ENCODE measurements at regions not wholly inside any gene's neighbourhood (a gene's known extent, or its start where the extent isn't known, plus 50 kb on each side); places are given as distances from the start of the nearest gene placed in this dataset.

DNA sequence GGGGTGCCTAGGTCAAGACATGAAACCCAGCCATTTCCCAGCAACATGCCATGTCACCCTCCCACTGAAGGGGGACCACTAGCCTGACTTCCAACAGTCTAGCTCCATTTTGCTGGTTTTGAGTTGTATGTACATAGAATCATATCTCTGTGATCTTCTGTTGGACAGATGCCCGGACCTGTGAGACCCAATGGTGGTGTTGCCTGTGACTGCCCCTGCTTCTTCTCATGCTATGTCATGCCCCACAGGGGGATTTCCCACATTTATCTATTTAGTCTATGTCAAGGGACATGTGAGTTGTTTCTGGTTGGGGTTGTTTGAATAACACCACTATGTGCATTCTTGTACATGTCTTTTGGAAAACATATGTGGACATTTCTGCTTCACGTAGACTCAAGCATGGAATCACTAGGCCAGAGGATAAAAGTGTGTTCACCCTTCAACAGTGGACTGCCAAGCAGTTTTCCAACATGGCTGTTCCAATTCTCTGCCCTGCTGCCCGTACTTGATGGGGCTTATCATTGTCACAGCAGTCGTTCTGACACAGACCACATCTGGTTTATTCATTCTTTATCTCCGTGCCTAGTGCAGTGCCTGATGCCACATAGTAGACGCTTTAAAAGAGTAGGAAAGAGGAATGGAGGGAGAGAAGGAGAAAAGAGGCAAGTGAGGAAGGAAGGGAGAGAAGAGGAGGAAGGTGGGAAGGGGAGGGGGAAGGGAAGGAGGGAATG is 114.4 kb downstream of the TPRA1 start:
- Histone ChIP-seq H3K27ac (ENCODE audit: low read depth in 2 of 2, low read length in 2 of 2) (no peak overlapping the region), H3K4me3 (ENCODE audit: low read length in 2 of 2) (no peak overlapping the region), H3K4me1 (ENCODE audit: control insufficient read depth in 2 of 2, insufficient read depth in 2 of 2, low read length in 2 of 2) (no peaks in the 10 kb centered on the region), H3K27me3 (ENCODE audit: control insufficient read depth in 2 of 2, insufficient read depth in 2 of 2, low read length in 2 of 2) (no peaks in the 10 kb centered on the region), H3K9me3 (ENCODE audit: control insufficient read depth in 2 of 2, low read length in 2 of 2) (no peaks in the 10 kb centered on the region), H3K36me3 (ENCODE audit: control insufficient read depth in 2 of 2, insufficient read depth in 2 of 2, low read length in 2 of 2) (no peaks in the 10 kb centered on the region), H3K9ac (ENCODE audit: low read depth in 1 of 2, low read length in 2 of 2) (no peak overlapping the region)

DNA sequence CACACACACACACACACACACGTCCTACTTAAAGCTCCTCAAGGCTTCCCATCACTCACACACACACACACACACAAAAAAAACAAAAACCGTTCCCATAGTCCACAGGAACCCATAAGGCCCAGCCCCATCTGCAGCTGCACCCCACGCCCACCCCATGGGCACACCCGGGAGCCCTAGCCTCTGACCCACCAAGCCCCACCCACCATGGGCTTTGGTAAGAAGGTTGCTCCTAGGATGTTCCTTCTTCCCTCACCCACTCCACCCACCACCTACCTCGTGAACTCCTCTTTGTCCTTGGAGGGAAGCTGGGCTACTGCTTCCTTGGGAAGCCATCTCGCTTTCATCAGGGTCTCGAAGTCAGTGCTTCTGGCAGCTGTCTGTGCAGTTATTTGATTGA is 115.1 kb downstream of the TPRA1 start:
- H3K27ac ChIP-seq (ENCODE audit: low read depth in 2 of 2, low read length in 2 of 2), result no peak overlapping the region
- no peaks in the 10 kb centered on the region for H3K4me1 ChIP-seq (ENCODE audit: control insufficient read depth in 2 of 2, insufficient read depth in 2 of 2, low read length in 2 of 2)
- H3K36me3 ChIP-seq (ENCODE audit: control insufficient read depth in 2 of 2, insufficient read depth in 2 of 2, low read length in 2 of 2), result no peaks in the 10 kb centered on the region
- no peak overlapping the region for H3K4me3 ChIP-seq (ENCODE audit: low read length in 2 of 2)
- H3K9ac ChIP-seq (ENCODE audit: low read depth in 1 of 2, low read length in 2 of 2), result no peak overlapping the region
- H3K9me3 ChIP-seq (ENCODE audit: control insufficient read depth in 2 of 2, low read length in 2 of 2), result no peaks in the 10 kb centered on the region
- no peaks in the 10 kb centered on the region for H3K27me3 ChIP-seq (ENCODE audit: control insufficient read depth in 2 of 2, insufficient read depth in 2 of 2, low read length in 2 of 2)

GRCh38 chr3:127473244-127474024 is 117.1 kb downstream of the TPRA1 start:
- Histone ChIP-seq H3K9ac (ENCODE audit: low read depth in 1 of 2, low read length in 2 of 2) (no peak overlapping the region), H3K9me3 (ENCODE audit: control insufficient read depth in 2 of 2, low read length in 2 of 2) (no peaks in the 10 kb centered on the region), H3K27ac (ENCODE audit: low read depth in 2 of 2, low read length in 2 of 2) (no peak overlapping the region), H3K36me3 (ENCODE audit: control insufficient read depth in 2 of 2, insufficient read depth in 2 of 2, low read length in 2 of 2) (no peaks in the 10 kb centered on the region), H3K27me3 (ENCODE audit: control insufficient read depth in 2 of 2, insufficient read depth in 2 of 2, low read length in 2 of 2) (no peaks in the 10 kb centered on the region), H3K4me3 (ENCODE audit: low read length in 2 of 2) (no peak overlapping the region), H3K4me1 (ENCODE audit: control insufficient read depth in 2 of 2, insufficient read depth in 2 of 2, low read length in 2 of 2) (no peaks in the 10 kb centered on the region)

- Histone ChIP-seq H3K36me3 (ENCODE audit: control insufficient read depth in 2 of 2, insufficient read depth in 2 of 2, low read length in 2 of 2) (no peaks in the 10 kb centered on the region), H3K27ac (ENCODE audit: low read depth in 2 of 2, low read length in 2 of 2) (no peak overlapping the region)
Observed at GRCh38 chr3:127472506-127472905, 118.0 kb downstream of the TPRA1 start.

GRCh38 chr3:127471142-127471541 is 119.4 kb downstream of the TPRA1 start:
- Histone ChIP-seq H3K9me3 (ENCODE audit: control insufficient read depth in 2 of 2, low read length in 2 of 2) (peaks cover 0 to 2% of the 10 kb centered on the region in 2 donors), H3K4me1 (ENCODE audit: control insufficient read depth in 2 of 2, insufficient read depth in 2 of 2, low read length in 2 of 2) (no peaks in the 10 kb centered on the region), H3K4me3 (ENCODE audit: low read length in 2 of 2) (no peak overlapping the region), H3K9ac (ENCODE audit: low read depth in 1 of 2, low read length in 2 of 2) (no peak overlapping the region), H3K36me3 (ENCODE audit: control insufficient read depth in 2 of 2, insufficient read depth in 2 of 2, low read length in 2 of 2) (no peaks in the 10 kb centered on the region), H3K27me3 (ENCODE audit: control insufficient read depth in 2 of 2, insufficient read depth in 2 of 2, low read length in 2 of 2) (no peaks in the 10 kb centered on the region), H3K27ac (ENCODE audit: low read depth in 2 of 2, low read length in 2 of 2) (no peak overlapping the region)

More at GRCh38 chr3:127472506-127472905, 118.0 kb downstream of the TPRA1 start:
- Histone ChIP-seq H3K27me3 (ENCODE audit: control insufficient read depth in 2 of 2, insufficient read depth in 2 of 2, low read length in 2 of 2) (no peaks in the 10 kb centered on the region), H3K4me1 (ENCODE audit: control insufficient read depth in 2 of 2, insufficient read depth in 2 of 2, low read length in 2 of 2) (no peaks in the 10 kb centered on the region), H3K9me3 (ENCODE audit: control insufficient read depth in 2 of 2, low read length in 2 of 2) (peaks cover 0 to 2% of the 10 kb centered on the region in 2 donors), H3K4me3 (ENCODE audit: low read length in 2 of 2) (no peak overlapping the region), H3K9ac (ENCODE audit: low read depth in 1 of 2, low read length in 2 of 2) (no peak overlapping the region)

- H3K27me3 ChIP-seq (ENCODE audit: control insufficient read depth in 2 of 2, insufficient read depth in 2 of 2, low read length in 2 of 2), result no peaks in the 10 kb centered on the region
- H3K4me1 ChIP-seq (ENCODE audit: control insufficient read depth in 2 of 2, insufficient read depth in 2 of 2, low read length in 2 of 2), result peaks cover 0 to 2% of the 10 kb centered on the region in 2 donors
- no peaks in the 10 kb centered on the region for H3K36me3 ChIP-seq (ENCODE audit: control insufficient read depth in 2 of 2, insufficient read depth in 2 of 2, low read length in 2 of 2)
- H3K27ac ChIP-seq (ENCODE audit: low read depth in 2 of 2, low read length in 2 of 2), result no peak overlapping the region
- no peak overlapping the region for H3K9ac ChIP-seq (ENCODE audit: low read depth in 1 of 2, low read length in 2 of 2)
- peaks cover 0 to 2% of the 10 kb centered on the region in 2 donors for H3K9me3 ChIP-seq (ENCODE audit: control insufficient read depth in 2 of 2, low read length in 2 of 2)
- no peak overlapping the region for H3K4me3 ChIP-seq (ENCODE audit: low read length in 2 of 2)
Observed at GRCh38 chr3:127469760-127470159, 120.8 kb downstream of the TPRA1 start.

DNA sequence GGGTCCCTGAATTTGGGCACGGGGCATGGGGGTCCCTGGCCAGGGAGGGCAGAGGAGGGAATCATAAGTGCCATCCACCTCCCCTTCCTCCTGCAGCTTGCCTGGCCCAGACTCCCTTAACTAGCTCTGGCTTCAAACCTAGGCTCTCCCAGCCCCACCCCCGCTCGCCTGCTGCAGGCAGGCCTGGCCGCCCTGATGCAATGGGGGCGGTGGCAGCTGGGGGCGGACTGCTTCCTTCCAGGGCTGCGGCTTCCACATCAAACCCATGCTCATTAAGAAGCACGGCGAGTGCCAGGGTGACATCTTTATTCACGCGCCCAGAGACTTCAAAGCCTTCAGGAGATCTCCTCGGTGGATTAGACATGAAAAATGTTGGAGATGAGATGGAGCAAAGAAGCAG is 123.1 kb downstream of the TPRA1 start:
- Histone ChIP-seq H3K9ac (ENCODE audit: low read depth in 1 of 2, low read length in 2 of 2) (no peak overlapping the region), H3K4me3 (ENCODE audit: low read length in 2 of 2) (no peak overlapping the region), H3K9me3 (ENCODE audit: control insufficient read depth in 2 of 2, low read length in 2 of 2) (peaks cover 0 to 2% of the 10 kb centered on the region in 2 donors), H3K4me1 (ENCODE audit: control insufficient read depth in 2 of 2, insufficient read depth in 2 of 2, low read length in 2 of 2) (peaks cover 0 to 3% of the 10 kb centered on the region in 2 donors), H3K27ac (ENCODE audit: low read depth in 2 of 2, low read length in 2 of 2) (no peak overlapping the region), H3K36me3 (ENCODE audit: control insufficient read depth in 2 of 2, insufficient read depth in 2 of 2, low read length in 2 of 2) (no peaks in the 10 kb centered on the region), H3K27me3 (ENCODE audit: control insufficient read depth in 2 of 2, insufficient read depth in 2 of 2, low read length in 2 of 2) (no peaks in the 10 kb centered on the region)

GRCh38 chr3:127464642-127465041 is 125.9 kb downstream of the TPRA1 start:
- Histone ChIP-seq H3K9ac (ENCODE audit: low read depth in 1 of 2, low read length in 2 of 2) (no peak overlapping the region), H3K4me3 (ENCODE audit: low read length in 2 of 2) (no peak overlapping the region), H3K9me3 (ENCODE audit: control insufficient read depth in 2 of 2, low read length in 2 of 2) (peaks cover 0 to 2% of the 10 kb centered on the region in 2 donors), H3K27me3 (ENCODE audit: control insufficient read depth in 2 of 2, insufficient read depth in 2 of 2, low read length in 2 of 2) (no peaks in the 10 kb centered on the region), H3K4me1 (ENCODE audit: control insufficient read depth in 2 of 2, insufficient read depth in 2 of 2, low read length in 2 of 2) (peaks cover 0 to 3% of the 10 kb centered on the region in 2 donors), H3K27ac (ENCODE audit: low read depth in 2 of 2, low read length in 2 of 2) (no peak overlapping the region), H3K36me3 (ENCODE audit: control insufficient read depth in 2 of 2, insufficient read depth in 2 of 2, low read length in 2 of 2) (no peaks in the 10 kb centered on the region)

DNA sequence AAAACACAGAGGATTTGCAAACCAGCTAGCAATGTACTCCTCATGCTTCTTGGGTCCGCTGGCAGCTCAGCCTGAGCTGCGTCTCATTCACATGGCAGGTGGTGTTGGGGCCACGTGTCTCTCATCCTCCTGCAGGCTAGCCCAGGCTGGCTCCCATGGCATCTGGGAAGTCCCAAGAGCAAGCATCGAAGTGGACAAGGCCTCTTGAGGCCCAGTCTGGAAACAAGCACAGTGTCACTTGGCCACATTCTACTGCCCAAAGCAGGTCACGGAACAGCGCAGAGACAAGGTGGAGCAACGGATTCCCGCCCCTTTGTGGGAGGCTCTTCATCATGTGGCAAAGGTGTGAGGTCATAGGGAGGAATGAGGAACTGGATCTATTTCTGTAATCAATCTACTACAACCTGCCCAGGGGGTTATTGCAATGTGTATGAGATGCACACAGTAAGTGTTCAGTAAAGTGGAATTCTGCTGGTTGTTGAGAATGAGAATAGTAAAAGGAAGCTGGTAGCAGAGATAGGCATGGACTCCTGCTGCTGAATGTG is 128.3 kb downstream of the TPRA1 start:
- no peaks in the 10 kb centered on the region for H3K36me3 ChIP-seq (ENCODE audit: control insufficient read depth in 2 of 2, insufficient read depth in 2 of 2, low read length in 2 of 2)
- no peak overlapping the region for H3K27ac ChIP-seq (ENCODE audit: low read depth in 2 of 2, low read length in 2 of 2)
- H3K9ac ChIP-seq (ENCODE audit: low read depth in 1 of 2, low read length in 2 of 2), result no peak overlapping the region
- H3K9me3 ChIP-seq (ENCODE audit: control insufficient read depth in 2 of 2, low read length in 2 of 2), result no peaks in the 10 kb centered on the region
- H3K4me3 ChIP-seq (ENCODE audit: low read length in 2 of 2), result no peak overlapping the region
- H3K27me3 ChIP-seq (ENCODE audit: control insufficient read depth in 2 of 2, insufficient read depth in 2 of 2, low read length in 2 of 2), result peaks cover 5 to 15% of the 10 kb centered on the region in 2 donors
- H3K4me1 ChIP-seq (ENCODE audit: control insufficient read depth in 2 of 2, insufficient read depth in 2 of 2, low read length in 2 of 2), result peaks cover 1 to 3% of the 10 kb centered on the region in 2 donors

DNA sequence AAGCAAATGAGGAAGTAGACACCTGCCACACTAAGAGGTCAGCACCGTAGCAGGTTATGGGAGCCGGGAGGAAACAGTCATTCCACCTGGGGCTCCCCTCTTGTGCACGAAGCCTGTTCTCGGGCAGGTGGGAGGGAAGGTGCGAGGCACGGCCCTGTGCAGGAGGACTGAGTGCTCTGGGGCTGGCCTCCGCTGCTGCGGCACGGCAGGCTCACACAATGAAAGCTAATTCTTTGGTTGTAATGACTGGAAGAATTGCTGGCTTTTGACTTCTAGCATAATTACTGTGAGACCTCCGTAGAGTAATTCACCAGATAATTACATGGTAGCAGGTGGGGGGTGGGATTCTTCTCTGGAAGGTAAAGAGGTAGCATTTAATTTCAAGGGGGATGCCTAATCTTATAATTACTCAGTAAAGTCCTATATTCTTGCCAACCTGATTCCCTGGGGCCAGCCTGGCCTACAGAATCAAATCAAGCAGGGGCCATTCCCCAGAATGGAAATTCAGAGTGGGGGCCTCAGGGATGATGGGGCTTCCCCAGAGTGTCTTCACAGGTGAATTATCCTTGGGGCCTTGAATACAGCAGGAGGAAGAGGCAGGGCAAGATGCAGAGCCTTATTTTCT is 129.1 kb downstream of the TPRA1 start:
- Histone ChIP-seq H3K4me1 (ENCODE audit: control insufficient read depth in 2 of 2, insufficient read depth in 2 of 2, low read length in 2 of 2) (peaks cover 6% of the 10 kb centered on the region in 2 donors), H3K4me3 (ENCODE audit: low read length in 2 of 2) (no peak overlapping the region), H3K27me3 (ENCODE audit: control insufficient read depth in 2 of 2, insufficient read depth in 2 of 2, low read length in 2 of 2) (peaks cover 7 to 21% of the 10 kb centered on the region in 2 donors), H3K9me3 (ENCODE audit: control insufficient read depth in 2 of 2, low read length in 2 of 2) (no peaks in the 10 kb centered on the region), H3K27ac (ENCODE audit: low read depth in 2 of 2, low read length in 2 of 2) (no peak overlapping the region), H3K9ac (ENCODE audit: low read depth in 1 of 2, low read length in 2 of 2) (no peak overlapping the region), H3K36me3 (ENCODE audit: control insufficient read depth in 2 of 2, insufficient read depth in 2 of 2, low read length in 2 of 2) (no peaks in the 10 kb centered on the region)

All from mucosa of rectum (tissue), 2 donors.